B cell (primary cell): ENCODE measurements at regions not wholly inside any gene's neighbourhood (a gene's known extent, or its start where the extent isn't known, plus 50 kb on each side); places are given as distances from the start of the nearest gene placed in this dataset.

ENCODE experiments used
- EZH2 ChIP-seq: IDR thresholded peaks from 2 replicates; pipeline ENCODE4 v1.6.1; 2012; ENCODE audit warnings: borderline replicate concordance, low read depth, mild to moderate bottlenecking, moderate library complexity, low read length; ENCODE audit not compliant: insufficient read depth, poor library complexity, severe bottlenecking
- TF ChIP-seq, protein P1 (sequence below): fragments of 200-600 bp; IDR thresholded peaks from one replicate; pipeline ENCODE4 v1.8.0; 2022; ENCODE audit warnings: antibody characterized with exemption, mild to moderate bottlenecking

DNA sequence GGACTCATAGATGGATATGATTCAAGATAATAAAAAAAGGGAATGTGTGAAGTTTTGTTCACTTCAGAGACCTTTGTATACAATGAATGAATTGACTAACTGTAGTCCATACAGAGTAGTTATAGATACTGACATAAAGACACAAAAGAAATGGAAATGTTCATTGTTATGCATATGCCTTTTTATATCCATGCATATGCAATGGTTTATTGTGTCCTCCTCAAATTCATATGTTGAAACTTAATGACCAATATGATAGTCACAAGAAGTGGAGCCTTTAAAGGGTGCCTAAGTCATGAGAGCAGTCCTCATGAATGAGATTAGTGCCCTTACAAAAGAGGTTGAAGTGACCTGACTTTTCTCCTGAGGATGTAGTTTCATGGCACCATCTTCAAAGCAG, 467.5 kb upstream of the NDST4 start:
- TF ChIP-seq, protein P1, sequence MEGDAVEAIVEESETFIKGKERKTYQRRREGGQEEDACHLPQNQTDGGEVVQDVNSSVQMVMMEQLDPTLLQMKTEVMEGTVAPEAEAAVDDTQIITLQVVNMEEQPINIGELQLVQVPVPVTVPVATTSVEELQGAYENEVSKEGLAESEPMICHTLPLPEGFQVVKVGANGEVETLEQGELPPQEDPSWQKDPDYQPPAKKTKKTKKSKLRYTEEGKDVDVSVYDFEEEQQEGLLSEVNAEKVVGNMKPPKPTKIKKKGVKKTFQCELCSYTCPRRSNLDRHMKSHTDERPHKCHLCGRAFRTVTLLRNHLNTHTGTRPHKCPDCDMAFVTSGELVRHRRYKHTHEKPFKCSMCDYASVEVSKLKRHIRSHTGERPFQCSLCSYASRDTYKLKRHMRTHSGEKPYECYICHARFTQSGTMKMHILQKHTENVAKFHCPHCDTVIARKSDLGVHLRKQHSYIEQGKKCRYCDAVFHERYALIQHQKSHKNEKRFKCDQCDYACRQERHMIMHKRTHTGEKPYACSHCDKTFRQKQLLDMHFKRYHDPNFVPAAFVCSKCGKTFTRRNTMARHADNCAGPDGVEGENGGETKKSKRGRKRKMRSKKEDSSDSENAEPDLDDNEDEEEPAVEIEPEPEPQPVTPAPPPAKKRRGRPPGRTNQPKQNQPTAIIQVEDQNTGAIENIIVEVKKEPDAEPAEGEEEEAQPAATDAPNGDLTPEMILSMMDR: no peak
- TF ChIP-seq EZH2: no peak
